Prostate gland (tissue), 2 donors: ENCODE measurements at regions not wholly inside any gene's neighbourhood (a gene's known extent, or its start where the extent isn't known, plus 50 kb on each side); places are given as distances from the start of the nearest gene placed in this dataset.

Experiments used
- DNase-seq: peaks from one replicate; pipeline ENCODE4 v3.0.0-alpha.2; 2019; ENCODE audit warnings: low spot score
- H3K27ac ChIP-seq, 2 donors: fragments of 200-600 bp; sonication (generic); 2 replicates each; pipeline ENCODE4 v1.5.1; 2017 to 2019
- H3K27me3 ChIP-seq: fragments of 200-600 bp; sonication (generic); replicated peaks from 2 replicates; pipeline ENCODE4 v1.5.1; 2019; ENCODE audit not compliant: insufficient read depth
- H3K36me3 ChIP-seq, 2 donors: fragments of 200-600 bp; sonication (generic); 1 replicate in 1 of 2; 2 replicates in 1 of 2; pipeline versions ENCODE4 v1.5.1 to v1.8.1; 2017 to 2019
- H3K4me1 ChIP-seq: fragments of 200-600 bp; sonication (generic); replicated peaks from 2 replicates; pipeline ENCODE4 v1.5.1; 2019
- H3K4me3 ChIP-seq, 2 donors: fragments of 200-600 bp; sonication (generic); 2 replicates each; pipeline ENCODE4 v1.5.1; 2017 to 2019
- H3K9me3 ChIP-seq: fragments of 200-600 bp; sonication (generic); 2 replicates; pipeline ENCODE4 v1.5.1; 2017
- POLR2A ChIP-seq: fragments of 450-650 bp; IDR thresholded peaks from one replicate; pipeline ENCODE4 v1.6.1; 2016; ENCODE audit warnings: antibody characterized with exemption, mild to moderate bottlenecking
- POLR2AphosphoS5 ChIP-seq: sonication (generic); formaldehyde crosslinking; IDR thresholded peaks from one replicate; pipeline ENCODE4 v1.6.1; 2017; ENCODE audit warnings: antibody characterized with exemption
- WGBS: methylation state at CpG from one replicate; pipeline ENCODE4 v1.1.5; 2018; 5-methylcytosine and 5-hydroxymethylcytosine counted together
- intact Hi-C: fragments of 100-400 bp; cut with DNase I; formaldehyde crosslinking; loops from one replicate; pipeline ENCODE4 v1.14.2; 2022
- TF ChIP-seq, protein P1 (sequence below), 4 experiments: fragments of 200-600 bp in 2 of 4; fragments of 450-650 bp in 2 of 4; sonication (generic) in 2 of 4; IDR thresholded peaks; 1 replicate in 3 of 4; 2 replicates in 1 of 4; pipeline ENCODE4 v1.5.1; 2016 to 2019; ENCODE audit warnings: antibody characterized with exemption in 4 of 4, mild to moderate bottlenecking in 2 of 4, moderate library complexity in 2 of 4

DNA sequence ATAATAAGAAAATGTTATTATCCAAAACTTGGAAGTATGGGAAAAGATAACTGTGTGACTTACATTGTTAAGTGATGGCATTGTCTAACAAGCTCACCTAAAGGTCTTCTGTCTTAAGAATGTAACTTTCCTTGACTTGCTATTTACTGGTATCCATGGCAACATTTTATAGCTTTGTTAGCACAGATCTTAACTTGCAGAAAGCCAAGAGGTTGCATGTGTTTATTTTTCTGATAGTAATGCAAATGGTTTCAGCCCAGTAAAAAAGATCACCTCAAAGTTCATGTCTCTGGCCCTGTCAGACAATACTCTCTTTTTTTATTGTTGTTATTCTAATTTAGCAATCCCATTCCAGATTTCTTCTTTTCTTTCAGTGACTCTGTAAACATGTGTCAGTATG, 425.3 kb downstream of the SPRY1 start:
- DNase-seq, result no peak
- H3K27ac ChIP-seq, result no peak overlapping the region
- H3K4me1 ChIP-seq, result no peaks in the 10 kb centered on the region
- TF ChIP-seq, protein P1, sequence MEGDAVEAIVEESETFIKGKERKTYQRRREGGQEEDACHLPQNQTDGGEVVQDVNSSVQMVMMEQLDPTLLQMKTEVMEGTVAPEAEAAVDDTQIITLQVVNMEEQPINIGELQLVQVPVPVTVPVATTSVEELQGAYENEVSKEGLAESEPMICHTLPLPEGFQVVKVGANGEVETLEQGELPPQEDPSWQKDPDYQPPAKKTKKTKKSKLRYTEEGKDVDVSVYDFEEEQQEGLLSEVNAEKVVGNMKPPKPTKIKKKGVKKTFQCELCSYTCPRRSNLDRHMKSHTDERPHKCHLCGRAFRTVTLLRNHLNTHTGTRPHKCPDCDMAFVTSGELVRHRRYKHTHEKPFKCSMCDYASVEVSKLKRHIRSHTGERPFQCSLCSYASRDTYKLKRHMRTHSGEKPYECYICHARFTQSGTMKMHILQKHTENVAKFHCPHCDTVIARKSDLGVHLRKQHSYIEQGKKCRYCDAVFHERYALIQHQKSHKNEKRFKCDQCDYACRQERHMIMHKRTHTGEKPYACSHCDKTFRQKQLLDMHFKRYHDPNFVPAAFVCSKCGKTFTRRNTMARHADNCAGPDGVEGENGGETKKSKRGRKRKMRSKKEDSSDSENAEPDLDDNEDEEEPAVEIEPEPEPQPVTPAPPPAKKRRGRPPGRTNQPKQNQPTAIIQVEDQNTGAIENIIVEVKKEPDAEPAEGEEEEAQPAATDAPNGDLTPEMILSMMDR (IDR thresholded peaks at IDR 0.05), result no peak
- TF ChIP-seq POLR2A, result no peak
- TF ChIP-seq POLR2AphosphoS5, result no peak
- no peaks in the 10 kb centered on the region for H3K36me3 ChIP-seq
- H3K4me3 ChIP-seq, result no peak overlapping the region
- no peaks in the 10 kb centered on the region for H3K27me3 ChIP-seq
- no peaks in the 10 kb centered on the region for H3K9me3 ChIP-seq
- intact Hi-C loops, result no loop called here

DNA sequence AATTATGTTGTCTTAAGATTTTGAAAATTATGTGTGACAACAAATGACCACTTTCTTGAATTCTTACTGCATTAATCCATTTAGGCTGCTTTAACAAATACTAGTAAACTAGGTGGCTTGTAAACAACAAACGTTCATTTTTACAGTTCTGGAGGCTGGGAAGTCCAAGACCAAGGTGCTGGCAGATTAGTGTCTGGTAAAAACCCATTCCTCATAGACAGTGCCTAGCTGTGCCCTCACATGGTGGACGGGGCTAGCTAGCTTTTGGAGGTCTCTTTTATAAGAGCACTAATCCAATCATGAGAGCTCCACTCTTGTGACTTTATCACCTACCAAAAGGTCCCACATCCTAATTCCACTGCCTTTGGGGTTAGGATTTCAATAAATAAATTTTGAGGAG, 425.8 kb downstream of the SPRY1 start:
- Histone ChIP-seq H3K9me3 (no peaks in the 10 kb centered on the region), H3K4me1 (no peaks in the 10 kb centered on the region), H3K27ac (no peak overlapping the region), H3K27me3 (no peaks in the 10 kb centered on the region), H3K4me3 (no peak overlapping the region), H3K36me3 (no peaks in the 10 kb centered on the region)
- intact Hi-C loops, result no loop called here
- WGBS, result 56% methylated on average over 2 of the region's 2 CpGs
- DNase-seq, result no peak
- TF ChIP-seq POLR2AphosphoS5 (no peak), POLR2A (no peak)
- TF ChIP-seq, protein P1 (IDR thresholded peaks at IDR 0.05), result no peak

DNA sequence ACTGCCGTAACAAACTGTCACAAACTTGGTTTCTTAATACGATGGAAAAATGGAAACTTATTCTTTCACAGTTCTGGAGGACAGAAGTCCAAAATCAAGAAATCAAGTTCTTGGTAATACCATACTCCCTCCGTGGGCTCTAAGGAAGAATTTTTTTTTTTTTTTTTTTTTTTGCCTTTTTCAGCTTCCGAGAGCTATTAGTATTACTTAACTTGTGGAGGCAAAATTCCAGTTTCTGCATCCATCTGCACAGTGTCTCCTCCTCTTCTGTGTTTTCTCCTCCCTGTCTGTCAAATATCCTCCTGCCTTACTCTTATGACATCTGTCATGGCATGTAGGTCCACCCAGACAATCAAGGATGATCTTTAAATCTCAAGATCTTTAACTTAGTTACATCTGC, 426.6 kb downstream of the SPRY1 start:
- WGBS, result 93% methylated on average over 4 of the region's 4 CpGs
- H3K4me3 ChIP-seq, result no peak overlapping the region
- H3K36me3 ChIP-seq, result no peaks in the 10 kb centered on the region
- no peak overlapping the region for H3K27ac ChIP-seq
- H3K9me3 ChIP-seq, result no peaks in the 10 kb centered on the region
- H3K27me3 ChIP-seq, result no peaks in the 10 kb centered on the region
- H3K4me1 ChIP-seq, result no peaks in the 10 kb centered on the region
- intact Hi-C loops, result no loop called here
- DNase-seq, result no peak
- TF ChIP-seq POLR2A (no peak), POLR2AphosphoS5 (no peak)
- TF ChIP-seq, protein P1 (IDR thresholded peaks at IDR 0.05), result no peak

DNA sequence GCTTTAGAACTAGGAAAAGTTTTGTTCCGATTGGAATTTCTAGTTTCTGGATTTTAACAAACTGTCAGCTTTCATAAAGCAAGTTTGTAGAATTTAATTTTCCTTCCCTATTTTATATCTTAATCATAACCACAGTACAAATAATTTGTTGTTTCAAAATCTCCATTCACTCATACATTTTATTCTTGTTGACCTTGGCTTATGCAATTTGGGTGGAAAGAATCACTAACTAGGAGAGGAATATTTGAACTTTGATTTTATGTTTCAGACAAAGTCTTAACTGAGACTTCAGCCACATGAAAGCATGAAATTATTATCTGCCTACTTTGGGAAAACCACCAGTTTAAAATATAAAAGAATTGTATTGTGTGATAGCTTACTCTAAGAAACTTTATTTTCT, 427.9 kb downstream of the SPRY1 start:
- no peaks in the 10 kb centered on the region for H3K9me3 ChIP-seq
- no peaks in the 10 kb centered on the region for H3K36me3 ChIP-seq
- H3K4me1 ChIP-seq, result no peaks in the 10 kb centered on the region
- H3K27ac ChIP-seq, result no peak overlapping the region
- DNase-seq, result no peak
- no peak overlapping the region for H3K4me3 ChIP-seq
- TF ChIP-seq POLR2A, result no peak
- TF ChIP-seq POLR2AphosphoS5, result no peak
- TF ChIP-seq, protein P1 (IDR thresholded peaks at IDR 0.05), result no peak
- intact Hi-C loops, result no loop called here
- no peaks in the 10 kb centered on the region for H3K27me3 ChIP-seq
- WGBS, result 86% methylated on average over 1 of the region's 1 CpG

DNA sequence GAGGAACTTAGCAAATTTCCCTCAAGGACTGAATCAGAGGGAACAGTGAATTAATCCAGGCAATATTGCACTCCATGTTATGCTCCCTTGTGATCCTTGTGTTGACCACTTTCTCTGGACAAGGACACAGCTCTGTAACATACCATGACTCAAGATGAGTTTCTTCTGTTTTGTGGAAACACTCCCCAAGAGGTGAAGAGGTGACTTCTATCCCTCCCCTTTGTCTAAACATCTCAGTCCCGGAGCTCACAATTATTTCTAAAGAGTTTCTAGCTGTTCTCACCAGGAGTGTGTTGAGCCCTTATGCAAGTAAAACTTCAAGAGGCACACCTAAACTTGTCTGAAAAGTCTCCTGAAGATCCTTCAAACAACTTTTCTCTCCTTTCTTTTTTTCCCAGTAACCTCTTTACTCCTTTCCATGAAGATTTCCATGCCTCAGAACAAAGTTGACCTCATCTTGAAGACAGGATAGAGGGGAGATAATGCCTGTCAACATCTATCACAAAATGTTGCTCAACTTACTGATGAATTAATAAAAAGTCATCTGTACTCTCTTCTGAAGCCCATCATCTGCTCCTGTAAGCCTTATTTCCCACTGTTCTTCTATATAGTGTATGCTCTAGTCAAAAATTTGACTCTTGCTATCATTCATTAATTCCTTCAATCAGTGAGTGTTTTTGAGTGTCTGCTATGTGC, 429.1 kb downstream of the SPRY1 start:
- Histone ChIP-seq H3K27me3 (no peaks in the 10 kb centered on the region), H3K27ac (no peak overlapping the region), H3K9me3 (no peaks in the 10 kb centered on the region), H3K4me1 (no peaks in the 10 kb centered on the region), H3K36me3 (no peaks in the 10 kb centered on the region), H3K4me3 (no peak overlapping the region)
- intact Hi-C loops, result no loop called here
- no peak for TF ChIP-seq POLR2A
- TF ChIP-seq, protein P1 (IDR thresholded peaks at IDR 0.05), result no peak
- no peak for TF ChIP-seq POLR2AphosphoS5
- 77% methylated on average over 1 of the region's 1 CpG for WGBS
- no peak for DNase-seq
